GM23338 (cell line): ENCODE measurements at regions not wholly inside any gene's neighbourhood (a gene's known extent, or its start where the extent isn't known, plus 50 kb on each side); places are given as distances from the start of the nearest gene placed in this dataset.

Source experiments
- ATAC-seq: fragments of 200-7000 bp; cut with Tn5 transposase; 3 replicates; pipeline ENCODE4 v1.9.1; 2020
- DNase-seq: peaks from one replicate; pipeline ENCODE4 v3.0.0-alpha.2; 2015; ENCODE audit warnings: low spot score
- H2AFZ ChIP-seq: fragments of 200-600 bp; sonication (generic); 2 replicates; pipeline ENCODE4 v1.8.0; 2016; ENCODE audit warnings: antibody characterized with exemption, mild to moderate bottlenecking, moderate library complexity
- H3F3A ChIP-seq: fragments of 200-600 bp; sonication (generic); replicated peaks from 2 replicates; pipeline ENCODE4 v1.8.0; 2017; ENCODE audit warnings: antibody characterized with exemption, mixed run types, low read depth
- H3K27ac ChIP-seq: fragments of 200-600 bp; sonication (generic); 2 replicates; pipeline ENCODE4 v1.6.1; 2016; ENCODE audit warnings: low read depth
- H3K27me3 ChIP-seq: fragments of 200-600 bp; sonication (generic); 2 replicates; pipeline ENCODE4 v1.8.0; 2016; ENCODE audit warnings: mild to moderate bottlenecking, mixed run types, moderate library complexity; ENCODE audit not compliant: insufficient read depth
- H3K36me3 ChIP-seq: fragments of 200-600 bp; sonication (generic); 2 replicates; pipeline ENCODE4 v1.8.0; 2016; ENCODE audit warnings: mild to moderate bottlenecking; ENCODE audit not compliant: insufficient read depth
- H3K4me1 ChIP-seq: fragments of 200-600 bp; sonication (generic); 2 replicates; pipeline ENCODE4 v1.8.0; 2016; ENCODE audit warnings: mild to moderate bottlenecking, moderate library complexity; ENCODE audit not compliant: insufficient read depth
- H3K4me2 ChIP-seq: fragments of 200-600 bp; sonication (generic); 2 replicates; pipeline ENCODE4 v1.7.1; 2017; ENCODE audit warnings: mixed run types
- H3K4me3 ChIP-seq: fragments of 200-600 bp; sonication (generic); 2 replicates; pipeline ENCODE4 v1.6.1; 2016; ENCODE audit warnings: mixed run types
- H3K79me2 ChIP-seq: fragments of 200-600 bp; sonication (generic); replicated peaks from 2 replicates; pipeline ENCODE4 v1.8.0; 2017; ENCODE audit warnings: mild to moderate bottlenecking; ENCODE audit not compliant: insufficient read depth
- H3K9me2 ChIP-seq: fragments of 200-600 bp; sonication (generic); 2 replicates; pipeline ENCODE4 v1.8.0; 2017; ENCODE audit not compliant: insufficient read depth
- H4K20me1 ChIP-seq: fragments of 200-600 bp; sonication (generic); replicated peaks from 2 replicates; pipeline ENCODE4 v1.8.0; 2017; ENCODE audit warnings: mild to moderate bottlenecking; ENCODE audit not compliant: insufficient read depth
- H3K27ac Mint-ChIP-seq: 2 replicates; pipeline ENCODE4 v1.8.0; 2020; ENCODE audit warnings: inconsistent platforms, mild to moderate bottlenecking, moderate library complexity, mixed read lengths
- H3K27me3 Mint-ChIP-seq: 3 replicates; pipeline ENCODE4 v1.8.0; 2022; ENCODE audit warnings: low read depth, mild to moderate bottlenecking, moderate library complexity, mixed read lengths, inconsistent platforms; ENCODE audit not compliant: insufficient read depth, poor library complexity
- H3K36me3 Mint-ChIP-seq: 3 replicates; pipeline ENCODE4 v1.8.0; 2021; ENCODE audit warnings: low read depth, mild to moderate bottlenecking, inconsistent platforms, moderate library complexity, mixed read lengths
- H3K4me1 Mint-ChIP-seq: 3 replicates; pipeline ENCODE4 v1.8.0; 2020; ENCODE audit warnings: mild to moderate bottlenecking, inconsistent platforms, mixed read lengths
- H3K4me3 Mint-ChIP-seq: 3 replicates; pipeline ENCODE4 v1.8.0; 2021; ENCODE audit warnings: moderate library complexity, mild to moderate bottlenecking, inconsistent platforms, mixed read lengths
- H3K9me3 Mint-ChIP-seq: 3 replicates; pipeline ENCODE4 v1.8.0; 2020; ENCODE audit warnings: moderate library complexity, mild to moderate bottlenecking, inconsistent platforms, mixed read lengths
- CREB1 ChIP-seq: fragments of 250-450 bp; sonication (Bioruptor Pico); IDR thresholded peaks from 2 replicates; pipeline ENCODE4 v1.5.0; 2020; ENCODE audit warnings: low read depth, mild to moderate bottlenecking, moderate library complexity
- CTCF ChIP-seq, 2 experiments: fragments of 200-600 bp in 1 of 2; sonication (generic) in 1 of 2; conservative IDR thresholded peaks; 2 replicates each; pipeline versions ENCODE4 v1.5.1 to v1.6.1; 2016 to 2017; ENCODE audit warnings: antibody characterized with exemption in 2 of 2, low read depth in 2 of 2, mild to moderate bottlenecking in 2 of 2, moderate library complexity in 1 of 2
- ETS1 ChIP-seq: IDR thresholded peaks from 2 replicates; pipeline ENCODE4 v1.6.1; 2016; ENCODE audit warnings: antibody characterized with exemption
- EZH2 ChIP-seq: fragments of 200-600 bp; sonication (generic); IDR thresholded peaks from one replicate; pipeline ENCODE4 v1.8.0; 2017; ENCODE audit warnings: antibody characterized with exemption, mild to moderate bottlenecking, low read depth; ENCODE audit not compliant: unreplicated experiment
- EZH2phosphoT487 ChIP-seq: fragments of 200-600 bp; sonication (generic); IDR thresholded peaks from one replicate; pipeline ENCODE4 v1.8.1; 2018; ENCODE audit warnings: antibody characterized with exemption; ENCODE audit not compliant: unreplicated experiment
- JUNB ChIP-seq: IDR thresholded peaks from one replicate; pipeline ENCODE4 v1.6.1; 2016; ENCODE audit warnings: antibody characterized with exemption; ENCODE audit not compliant: unreplicated experiment
- NANOG ChIP-seq: IDR thresholded peaks from 2 replicates; pipeline ENCODE4 v1.6.1; 2016; ENCODE audit warnings: antibody characterized with exemption, borderline replicate concordance
- POLR2AphosphoS5 ChIP-seq: IDR thresholded peaks from 2 replicates; pipeline ENCODE4 v1.6.1; 2016; ENCODE audit warnings: antibody characterized with exemption, low read depth
- STAT1 ChIP-seq: IDR thresholded peaks from one replicate; pipeline ENCODE4 v1.6.1; 2016; ENCODE audit warnings: antibody characterized with exemption; ENCODE audit not compliant: unreplicated experiment
- ZNF114 ChIP-seq: fragments of 250-450 bp; sonication (Bioruptor Pico); IDR thresholded peaks from 2 replicates; pipeline ENCODE4 v1.5.0; 2020; ENCODE audit warnings: mild to moderate bottlenecking, moderate library complexity
- ZNF331 ChIP-seq: fragments of 250-450 bp; sonication (Bioruptor Pico); IDR thresholded peaks from 2 replicates; pipeline ENCODE4 v1.5.0; 2020; ENCODE audit warnings: low read depth, mild to moderate bottlenecking, moderate library complexity
- ZNF462 ChIP-seq: fragments of 250-450 bp; sonication (Bioruptor Pico); IDR thresholded peaks from 2 replicates; pipeline ENCODE4 v1.5.0; 2020; ENCODE audit warnings: mild to moderate bottlenecking, moderate library complexity
- TF ChIP-seq, protein P1 (sequence below): IDR thresholded peaks from one replicate; pipeline ENCODE4 v1.6.1; 2018; ENCODE audit warnings: antibody characterized with exemption; ENCODE audit not compliant: unreplicated experiment

GRCh38 chr9:106218427-106218826 is 524.1 kb downstream of the TMEM38B start:
- no peak overlapping the region for H3K4me3 ChIP-seq
- no peaks in the 10 kb centered on the region for H3K9me3 Mint-ChIP-seq
- H3K36me3 Mint-ChIP-seq: no peaks in the 10 kb centered on the region
- H2AFZ ChIP-seq: no peak overlapping the region
- H3K27me3 Mint-ChIP-seq: no peaks in the 10 kb centered on the region
- TF ChIP-seq, protein P1, sequence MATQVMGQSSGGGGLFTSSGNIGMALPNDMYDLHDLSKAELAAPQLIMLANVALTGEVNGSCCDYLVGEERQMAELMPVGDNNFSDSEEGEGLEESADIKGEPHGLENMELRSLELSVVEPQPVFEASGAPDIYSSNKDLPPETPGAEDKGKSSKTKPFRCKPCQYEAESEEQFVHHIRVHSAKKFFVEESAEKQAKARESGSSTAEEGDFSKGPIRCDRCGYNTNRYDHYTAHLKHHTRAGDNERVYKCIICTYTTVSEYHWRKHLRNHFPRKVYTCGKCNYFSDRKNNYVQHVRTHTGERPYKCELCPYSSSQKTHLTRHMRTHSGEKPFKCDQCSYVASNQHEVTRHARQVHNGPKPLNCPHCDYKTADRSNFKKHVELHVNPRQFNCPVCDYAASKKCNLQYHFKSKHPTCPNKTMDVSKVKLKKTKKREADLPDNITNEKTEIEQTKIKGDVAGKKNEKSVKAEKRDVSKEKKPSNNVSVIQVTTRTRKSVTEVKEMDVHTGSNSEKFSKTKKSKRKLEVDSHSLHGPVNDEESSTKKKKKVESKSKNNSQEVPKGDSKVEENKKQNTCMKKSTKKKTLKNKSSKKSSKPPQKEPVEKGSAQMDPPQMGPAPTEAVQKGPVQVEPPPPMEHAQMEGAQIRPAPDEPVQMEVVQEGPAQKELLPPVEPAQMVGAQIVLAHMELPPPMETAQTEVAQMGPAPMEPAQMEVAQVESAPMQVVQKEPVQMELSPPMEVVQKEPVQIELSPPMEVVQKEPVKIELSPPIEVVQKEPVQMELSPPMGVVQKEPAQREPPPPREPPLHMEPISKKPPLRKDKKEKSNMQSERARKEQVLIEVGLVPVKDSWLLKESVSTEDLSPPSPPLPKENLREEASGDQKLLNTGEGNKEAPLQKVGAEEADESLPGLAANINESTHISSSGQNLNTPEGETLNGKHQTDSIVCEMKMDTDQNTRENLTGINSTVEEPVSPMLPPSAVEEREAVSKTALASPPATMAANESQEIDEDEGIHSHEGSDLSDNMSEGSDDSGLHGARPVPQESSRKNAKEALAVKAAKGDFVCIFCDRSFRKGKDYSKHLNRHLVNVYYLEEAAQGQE: no peak
- TF ChIP-seq CTCF (conservative IDR thresholded peaks at IDR 0.05; ENCODE audit: low read depth in 2 of 2): no peak
- TF ChIP-seq NANOG: no peak
- TF ChIP-seq EZH2phosphoT487: no peak
- TF ChIP-seq CREB1 (CRISPR knock-in tag): no peak
- no peak for TF ChIP-seq ZNF114 (CRISPR knock-in tag)
- no peak for TF ChIP-seq ETS1
- no peak for TF ChIP-seq EZH2
- TF ChIP-seq ZNF462: no peak
- no peak for TF ChIP-seq STAT1
- no peak for TF ChIP-seq POLR2AphosphoS5
- TF ChIP-seq JUNB: no peak
- TF ChIP-seq ZNF331 (CRISPR knock-in tag): no peak
- no peak overlapping the region for H3K27ac Mint-ChIP-seq
- no peaks in the 10 kb centered on the region for H3F3A ChIP-seq
- 0 out of 2 replicates have a peak, but pooled peaks cover 3% of the 10 kb centered on the region for H3K9me2 ChIP-seq
- no peak for DNase-seq
- no peaks in the 10 kb centered on the region for H3K79me2 ChIP-seq
- no peaks in the 10 kb centered on the region for H4K20me1 ChIP-seq
- no peaks in the 10 kb centered on the region for H3K27me3 ChIP-seq
- no peaks in the 10 kb centered on the region for H3K36me3 ChIP-seq
- 0 out of 2 replicates have a peak, but pooled peaks cover 2% of the 10 kb centered on the region for H3K4me1 ChIP-seq
- H3K4me1 Mint-ChIP-seq: no peaks in the 10 kb centered on the region
- no peak overlapping the region for H3K4me2 ChIP-seq
- H3K4me3 Mint-ChIP-seq: no peak overlapping the region
- no peak for ATAC-seq
- no peak overlapping the region for H3K27ac ChIP-seq
